ENCODE measurements at regions not wholly inside any gene's neighbourhood (a gene's known extent, or its start where the extent isn't known, plus 50 kb on each side); places are given as distances from the start of the nearest gene placed in this dataset.
"Not testable (repeated sequence)": the region's sequence is repeated elsewhere in the genome, so short reads cannot be mapped to it uniquely, and the experiment has no call there.

- no peak for DNase-seq
Measured at GRCh38 chr5:3181671-3182070, 414.0 kb upstream of the IRX1 start.

GRCh38 chr5:3180636-3181035 lies 415.0 kb upstream of the IRX1 start:
- DNase-seq: no peak

- DNase-seq: no peak
Measured at GRCh38 chr5:3179220-3179619, 416.4 kb upstream of the IRX1 start.

GRCh38 chr5:3177338-3177737 lies 418.3 kb upstream of the IRX1 start:
- no peak for DNase-seq

GRCh38 chr5:3175416-3175815 lies 420.2 kb upstream of the IRX1 start:
- DNase-seq: no peak

GRCh38 chr5:3167473-3167872 lies 416.0 kb upstream of the IRX2 start:
- DNase-seq: no peak

- no peak for DNase-seq
Measured at GRCh38 chr5:3163626-3164025, 412.1 kb upstream of the IRX2 start.

- no peak for DNase-seq
Measured at GRCh38 chr5:3161672-3162071, 410.2 kb upstream of the IRX2 start.

- no peak for DNase-seq
Measured at GRCh38 chr5:3157214-3157613, 405.7 kb upstream of the IRX2 start.

GRCh38 chr5:3155717-3156116 lies 404.2 kb upstream of the IRX2 start:
- DNase-seq: no peak

- DNase-seq: no peak
Measured at GRCh38 chr5:3155046-3155445, 403.6 kb upstream of the IRX2 start.

- no peak for DNase-seq
Measured at GRCh38 chr5:3153906-3154305, 402.4 kb upstream of the IRX2 start.

- no peak for DNase-seq
Measured at GRCh38 chr5:3153226-3153858, 401.9 kb upstream of the IRX2 start.

- no peak for DNase-seq
Measured at GRCh38 chr5:3149899-3150298, 398.4 kb upstream of the IRX2 start.

GRCh38 chr5:3147405-3147804 lies 395.9 kb upstream of the IRX2 start:
- DNase-seq: not testable (repeated sequence)

- DNase-seq: no peak
Measured at GRCh38 chr5:3145641-3146040, 394.2 kb upstream of the IRX2 start.

- DNase-seq: no peak
Measured at GRCh38 chr5:3143382-3143781, 391.9 kb upstream of the IRX2 start.

- DNase-seq: no peak
Measured at GRCh38 chr5:3142261-3143027, 391.0 kb upstream of the IRX2 start.

- DNase-seq: no peak
Measured at GRCh38 chr5:3140117-3140516, 388.6 kb upstream of the IRX2 start.

- no peak for DNase-seq
Measured at GRCh38 chr5:3139499-3139931, 388.0 kb upstream of the IRX2 start.

GRCh38 chr5:3131161-3131560 lies 379.7 kb upstream of the IRX2 start:
- DNase-seq: no peak

GRCh38 chr5:3129252-3129651 lies 377.8 kb upstream of the IRX2 start:
- DNase-seq: no peak

- no peak for DNase-seq
Measured at GRCh38 chr5:3127423-3127911, 376.0 kb upstream of the IRX2 start.

- no peak for DNase-seq
Measured at GRCh38 chr5:3126639-3127038, 375.2 kb upstream of the IRX2 start.

GRCh38 chr5:3124410-3124809 lies 372.9 kb upstream of the IRX2 start:
- no peak for DNase-seq

Measured in NCI-H1417 treated with DMSO at 0.1 percent for 48 hours (cell line).